ENCODE measurements at regions not wholly inside any gene's neighbourhood (a gene's known extent, or its start where the extent isn't known, plus 50 kb on each side); places are given as distances from the start of the nearest gene placed in this dataset.

GRCh38 chr4:55023030-55023429 lies 102.4 kb downstream of the KDR start:
- Mint-ChIP-seq H3K4me1 (no peaks in the 10 kb centered on the region), H3K9me3 (ENCODE audit: insufficient read depth) (no peaks in the 10 kb centered on the region), H3K27ac (no peak overlapping the region), H3K27me3 (peaks cover 9% of the 10 kb centered on the region), H3K4me3 (no peak overlapping the region)
- Histone ChIP-seq H4K20me1 (ENCODE audit: control insufficient read depth, insufficient read depth, low read length, poor library complexity, severe bottlenecking) (no peaks in the 10 kb centered on the region), H3K9ac (ENCODE audit: low read length) (no peak overlapping the region), H3K4me2 (replicated peaks; ENCODE audit: low read depth, low read length, poor library complexity, severe bottlenecking) (no peak overlapping the region), H3K9me3 (ENCODE audit: control extremely low read depth in 1 of 3, control insufficient read depth in 2 of 3, insufficient read depth in 1 of 3, low read length in 2 of 3) (peaks cover 0 to 1% (median 0%) of the 10 kb centered on the region in 3 donors), H3K4me3 (ENCODE audit: control extremely low read depth in 1 of 5, extremely low read depth in 1 of 5, insufficient read depth in 1 of 5, low read depth in 2 of 5, low read length in 4 of 5) (no peak overlapping the region), H3K36me3 (replicated peaks in 1 of 2; ENCODE audit: control extremely low read depth in 1 of 2, control insufficient read depth in 1 of 2, extremely low read depth in 1 of 2, insufficient read depth in 2 of 2, low read length in 1 of 2) (no peaks in the 10 kb centered on the region), H3K27ac (ENCODE audit: low read length in 2 of 2) (no peak overlapping the region), H3K79me2 (ENCODE audit: control insufficient read depth, insufficient read depth, low read length) (no peaks in the 10 kb centered on the region), H3K4me1 (ENCODE audit: control insufficient read depth in 2 of 2, insufficient read depth in 2 of 2, low read length in 2 of 2) (no peaks in the 10 kb centered on the region), H2AFZ (ENCODE audit: insufficient read depth, low read depth, low read length, poor library complexity, severe bottlenecking) (no peak overlapping the region), H3K27me3 (replicated peaks in 1 of 4; ENCODE audit: control extremely low read depth in 1 of 4, control insufficient read depth in 3 of 4, insufficient read depth in 4 of 4, low read length in 3 of 4) (no peaks in the 10 kb centered on the region)
- intact Hi-C loops (cut with micrococcal nuclease), result no loop called here
- no peak for DNase-seq
- ChIA-PET POLR2A (no interaction called here), CTCF (no interaction called here)
- TF ChIP-seq CTCF (IDR thresholded peaks at IDR 0.05) (no peak), EZH2 (IDR thresholded peaks at IDR 0.05; ENCODE audit: borderline replicate concordance, insufficient read depth, low read depth, low read length, poor library complexity, severe bottlenecking) (no peak)
- WGBS (ENCODE audit: insufficient coverage), result no CpG with 5 or more reads among the region's 2 CpGs
- no peak for ATAC-seq (ENCODE audit: low read depth)

GRCh38 chr4:55021214-55021613 lies 104.2 kb downstream of the KDR start:
- no peaks in the 10 kb centered on the region for H4K20me1 ChIP-seq (ENCODE audit: control insufficient read depth, insufficient read depth, low read length, poor library complexity, severe bottlenecking)
- no peaks in the 10 kb centered on the region for H3K27me3 ChIP-seq (replicated peaks in 1 of 4; ENCODE audit: control extremely low read depth in 1 of 4, control insufficient read depth in 3 of 4, insufficient read depth in 4 of 4, low read length in 3 of 4)
- H3K27ac ChIP-seq (ENCODE audit: low read length in 2 of 2), result no peak overlapping the region
- no peaks in the 10 kb centered on the region for H3K79me2 ChIP-seq (ENCODE audit: control insufficient read depth, insufficient read depth, low read length)
- TF ChIP-seq CTCF (IDR thresholded peaks at IDR 0.05) (no peak), EZH2 (IDR thresholded peaks at IDR 0.05; ENCODE audit: borderline replicate concordance, insufficient read depth, low read depth, low read length, poor library complexity, severe bottlenecking) (no peak)
- no peaks in the 10 kb centered on the region for H3K36me3 ChIP-seq (replicated peaks in 1 of 2; ENCODE audit: control extremely low read depth in 1 of 2, control insufficient read depth in 1 of 2, extremely low read depth in 1 of 2, insufficient read depth in 2 of 2, low read length in 1 of 2)
- whole genome bisulfite sequencing (ENCODE audit: insufficient coverage), result no CpG with 5 or more reads among the region's 1 CpG
- Mint-ChIP-seq H3K27ac (no peak overlapping the region), H3K4me1 (no peaks in the 10 kb centered on the region), H3K27me3 (peaks cover 13% of the 10 kb centered on the region), H3K4me3 (no peak overlapping the region), H3K9me3 (ENCODE audit: insufficient read depth) (no peaks in the 10 kb centered on the region)
- H3K9ac ChIP-seq (ENCODE audit: low read length), result no peak overlapping the region
- H2AFZ ChIP-seq (ENCODE audit: insufficient read depth, low read depth, low read length, poor library complexity, severe bottlenecking), result no peak overlapping the region
- ChIA-PET POLR2A (no interaction called here), CTCF (no interaction called here)
- no peak overlapping the region for H3K4me2 ChIP-seq (replicated peaks; ENCODE audit: low read depth, low read length, poor library complexity, severe bottlenecking)
- DNase-seq, result no peak
- H3K4me1 ChIP-seq (ENCODE audit: control insufficient read depth in 2 of 2, insufficient read depth in 2 of 2, low read length in 2 of 2), result no peaks in the 10 kb centered on the region
- intact Hi-C loops (cut with micrococcal nuclease), result no loop called here
- no peak for ATAC-seq (ENCODE audit: low read depth)
- peaks cover 0 to 1% (median 0%) of the 10 kb centered on the region in 3 donors for H3K9me3 ChIP-seq (ENCODE audit: control extremely low read depth in 1 of 3, control insufficient read depth in 2 of 3, insufficient read depth in 1 of 3, low read length in 2 of 3)
- H3K4me3 ChIP-seq (ENCODE audit: control extremely low read depth in 1 of 5, extremely low read depth in 1 of 5, insufficient read depth in 1 of 5, low read depth in 2 of 5, low read length in 4 of 5), result no peak overlapping the region

All from B cell (primary cell).